Psoas muscle (tissue), 7 donors: ENCODE measurements at regions not wholly inside any gene's neighbourhood (a gene's known extent, or its start where the extent isn't known, plus 50 kb on each side); places are given as distances from the start of the nearest gene placed in this dataset.

Experiments
- ATAC-seq, 4 donors: fragments of 200-7000 bp; cut with Tn5 transposase; one replicate each; pipeline ENCODE4 v1.9.1; 2020; ENCODE audit warnings: moderate library complexity in 3 of 4, mild to moderate bottlenecking in 2 of 4
- DNase-seq, 2 donors: peaks; one replicate each; pipeline ENCODE4 v3.0.0-alpha.2; 2020
- H3K27ac ChIP-seq: fragments of 200-600 bp; one replicate; pipeline ENCODE4 v1.8.0; 2022
- H3K27me3 ChIP-seq, 3 donors: fragments of 200-600 bp in 1 of 3; one replicate each; pipeline versions ENCODE4 v1.6.1 to v1.8.0; 2013 to 2022; ENCODE audit warnings: low read length in 2 of 3, mild to moderate bottlenecking in 2 of 3, moderate library complexity in 1 of 3; ENCODE audit not compliant: insufficient read depth in 3 of 3
- H3K36me3 ChIP-seq, 2 donors: fragments of 200-600 bp in 1 of 2; one replicate each; pipeline versions ENCODE4 v1.6.1 to v1.8.0; 2013 to 2022; ENCODE audit warnings: low read depth in 1 of 2, mild to moderate bottlenecking in 1 of 2, moderate library complexity in 1 of 2; ENCODE audit not compliant: insufficient read depth in 1 of 2
- H3K4me1 ChIP-seq: fragments of 200-600 bp; one replicate; pipeline ENCODE4 v1.8.0; 2022
- H3K4me3 ChIP-seq: fragments of 200-600 bp; one replicate; pipeline ENCODE4 v1.8.0; 2022; ENCODE audit warnings: mild to moderate bottlenecking
- H3K9me3 ChIP-seq: fragments of 200-600 bp; one replicate; pipeline ENCODE4 v1.8.0; 2022
- WGBS, 3 donors: extraction: QIAGEN DNeasy Blood & Tissue Kit; methylation state at CpG; one replicate each; pipeline versions ENCODE4 v1.1.6 to v1.1.7; 2013; 5-methylcytosine and 5-hydroxymethylcytosine counted together
- intact Hi-C, 2 donors: fragments of 100-400 bp; cut with DNase I; formaldehyde crosslinking; loops; one replicate each; pipeline versions ENCODE4 v1.11.0 to v1.14.2; 2022
- TF ChIP-seq, protein P1 (sequence below): fragments of 200-600 bp; IDR thresholded peaks from one replicate; pipeline ENCODE4 v1.8.0; 2022; ENCODE audit warnings: antibody characterized with exemption
- donor health status: healthy with polysubstance abuse.
- donor health status: DM: no; HTN: no; CAD: no; lungs with moderate emphysema.
- donor health status: Bipolar disorder and iron deficiency.
- donor health status: healthy.
- donor health status: DM: yes; HTN: yes; CAD: no.
- donor health status: DM: no; HTN: no; CAD: no.
- donor health status: DM: yes; HTN: yes; CAD: no.

DNA sequence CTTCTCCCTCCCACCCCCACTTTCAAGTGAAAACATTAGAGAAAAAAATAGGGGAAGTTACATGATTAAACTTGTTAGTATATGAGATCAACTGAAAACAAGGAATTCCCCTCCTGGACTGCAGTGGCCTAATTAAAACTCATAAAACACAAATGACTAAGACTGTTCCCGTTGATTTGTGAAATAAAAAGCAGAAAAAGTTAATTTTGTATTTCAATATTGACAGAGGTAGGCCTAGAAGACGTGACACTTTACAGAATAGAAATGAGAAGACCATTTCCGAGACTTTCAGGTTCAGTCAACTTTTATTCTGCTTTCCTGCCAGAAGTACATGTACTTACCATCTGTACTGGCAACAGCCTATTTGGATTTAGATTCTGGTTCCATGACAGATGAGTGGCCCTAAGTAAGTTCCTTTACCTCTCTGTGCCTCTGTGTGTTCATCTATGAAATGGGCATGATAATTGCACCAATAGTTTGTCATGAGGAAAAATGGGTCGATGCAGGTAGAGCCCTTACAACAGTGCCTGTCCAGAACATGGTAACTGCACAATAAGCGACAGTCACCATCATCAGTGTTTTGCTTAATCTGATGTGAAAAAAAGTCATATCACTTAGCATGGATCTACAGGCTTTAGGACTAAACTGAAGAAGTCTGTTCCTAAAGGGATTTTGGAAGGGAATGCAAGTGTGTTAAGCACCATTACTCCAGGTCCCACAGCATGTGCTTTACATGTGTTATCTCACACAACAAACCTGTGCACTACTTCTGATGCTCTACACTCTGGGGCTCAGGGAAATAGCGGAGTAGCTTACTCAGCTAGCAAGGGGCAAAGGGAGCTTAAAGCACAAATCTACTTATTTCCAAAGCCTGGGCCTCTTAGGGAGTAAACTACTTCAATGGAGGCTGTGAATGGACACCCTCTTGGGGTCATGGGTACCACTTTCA, 562.3 kb upstream of the DIPK2B start:
- TF ChIP-seq, protein P1, sequence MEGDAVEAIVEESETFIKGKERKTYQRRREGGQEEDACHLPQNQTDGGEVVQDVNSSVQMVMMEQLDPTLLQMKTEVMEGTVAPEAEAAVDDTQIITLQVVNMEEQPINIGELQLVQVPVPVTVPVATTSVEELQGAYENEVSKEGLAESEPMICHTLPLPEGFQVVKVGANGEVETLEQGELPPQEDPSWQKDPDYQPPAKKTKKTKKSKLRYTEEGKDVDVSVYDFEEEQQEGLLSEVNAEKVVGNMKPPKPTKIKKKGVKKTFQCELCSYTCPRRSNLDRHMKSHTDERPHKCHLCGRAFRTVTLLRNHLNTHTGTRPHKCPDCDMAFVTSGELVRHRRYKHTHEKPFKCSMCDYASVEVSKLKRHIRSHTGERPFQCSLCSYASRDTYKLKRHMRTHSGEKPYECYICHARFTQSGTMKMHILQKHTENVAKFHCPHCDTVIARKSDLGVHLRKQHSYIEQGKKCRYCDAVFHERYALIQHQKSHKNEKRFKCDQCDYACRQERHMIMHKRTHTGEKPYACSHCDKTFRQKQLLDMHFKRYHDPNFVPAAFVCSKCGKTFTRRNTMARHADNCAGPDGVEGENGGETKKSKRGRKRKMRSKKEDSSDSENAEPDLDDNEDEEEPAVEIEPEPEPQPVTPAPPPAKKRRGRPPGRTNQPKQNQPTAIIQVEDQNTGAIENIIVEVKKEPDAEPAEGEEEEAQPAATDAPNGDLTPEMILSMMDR, result no peak
- H3K27ac ChIP-seq, result no peak overlapping the region
- no peak for ATAC-seq
- H3K4me3 ChIP-seq, result no peak overlapping the region
- no peaks in the 10 kb centered on the region for H3K36me3 ChIP-seq
- no peaks in the 10 kb centered on the region for H3K4me1 ChIP-seq
- no peaks in the 10 kb centered on the region for H3K9me3 ChIP-seq
- DNase-seq, result no peak
- intact Hi-C loops, result no loop called here
- H3K27me3 ChIP-seq, result peaks cover 0 to 23% (median 0%) of the 10 kb centered on the region in 3 donors
- 64 to 83% (median 78%) methylated on average over 6 of the region's 6 CpGs for WGBS, 3 donors

DNA sequence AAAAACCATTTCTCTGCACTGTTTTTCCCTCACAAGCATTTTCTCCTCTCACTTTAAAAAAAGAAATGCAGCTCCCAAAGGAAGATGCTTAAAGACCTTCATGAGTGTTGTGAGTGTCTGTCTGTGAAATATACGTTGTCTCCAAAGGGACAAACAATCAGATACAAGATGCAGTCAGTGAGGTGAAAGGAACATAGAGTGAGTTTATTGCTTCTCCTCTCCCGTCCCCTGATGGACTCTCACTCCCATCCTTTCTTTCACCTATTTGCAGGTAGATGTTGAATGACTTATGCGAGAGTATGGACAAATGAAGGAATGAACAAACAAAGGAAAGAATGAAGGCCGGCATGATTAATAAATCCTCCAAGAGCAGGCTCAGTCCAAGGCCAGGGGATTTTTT, 561.2 kb upstream of the DIPK2B start:
- TF ChIP-seq, protein P1, result no peak
- no peaks in the 10 kb centered on the region for H3K9me3 ChIP-seq
- H3K4me1 ChIP-seq, result no peaks in the 10 kb centered on the region
- H3K36me3 ChIP-seq, result no peaks in the 10 kb centered on the region
- no peak overlapping the region for H3K4me3 ChIP-seq
- H3K27me3 ChIP-seq, result peaks cover 0 to 13% (median 0%) of the 10 kb centered on the region in 3 donors
- no peak overlapping the region for H3K27ac ChIP-seq
- DNase-seq, result no peak
- ATAC-seq, result no peak
- intact Hi-C loops, result no loop called here
- 67 to 83% (median 74%) methylated on average over 4 of the region's 4 CpGs for WGBS, 3 donors

DNA sequence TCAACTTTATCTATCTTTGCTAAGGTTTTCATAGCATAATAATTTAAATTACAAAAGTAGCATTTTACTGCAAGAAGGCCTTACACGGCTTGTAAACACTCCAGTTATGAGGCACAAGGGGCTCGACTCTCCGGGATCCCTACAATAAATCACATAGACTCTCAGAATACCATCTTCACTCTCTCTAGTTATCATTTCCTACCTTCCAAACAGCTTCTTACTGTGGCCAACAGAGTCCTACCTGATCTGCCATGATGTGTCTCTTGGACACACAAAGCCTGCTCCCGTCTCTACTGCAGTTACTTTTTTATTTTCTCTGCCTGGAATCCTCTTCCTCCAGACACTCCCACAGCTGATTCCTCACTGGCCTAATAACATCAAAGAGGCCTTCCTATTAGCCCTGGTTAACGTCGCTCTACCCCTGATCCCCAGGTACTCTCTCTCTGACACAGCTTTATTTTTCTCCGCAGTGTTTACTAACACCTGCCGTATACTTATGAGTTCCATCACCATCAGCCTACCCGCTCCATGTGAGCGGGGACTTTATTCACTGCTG, 559.6 kb upstream of the DIPK2B start:
- intact Hi-C loops, result no loop called here
- WGBS, 3 donors, result 76 to 87% (median 84%) methylated on average over 10 of the region's 10 CpGs

DNA sequence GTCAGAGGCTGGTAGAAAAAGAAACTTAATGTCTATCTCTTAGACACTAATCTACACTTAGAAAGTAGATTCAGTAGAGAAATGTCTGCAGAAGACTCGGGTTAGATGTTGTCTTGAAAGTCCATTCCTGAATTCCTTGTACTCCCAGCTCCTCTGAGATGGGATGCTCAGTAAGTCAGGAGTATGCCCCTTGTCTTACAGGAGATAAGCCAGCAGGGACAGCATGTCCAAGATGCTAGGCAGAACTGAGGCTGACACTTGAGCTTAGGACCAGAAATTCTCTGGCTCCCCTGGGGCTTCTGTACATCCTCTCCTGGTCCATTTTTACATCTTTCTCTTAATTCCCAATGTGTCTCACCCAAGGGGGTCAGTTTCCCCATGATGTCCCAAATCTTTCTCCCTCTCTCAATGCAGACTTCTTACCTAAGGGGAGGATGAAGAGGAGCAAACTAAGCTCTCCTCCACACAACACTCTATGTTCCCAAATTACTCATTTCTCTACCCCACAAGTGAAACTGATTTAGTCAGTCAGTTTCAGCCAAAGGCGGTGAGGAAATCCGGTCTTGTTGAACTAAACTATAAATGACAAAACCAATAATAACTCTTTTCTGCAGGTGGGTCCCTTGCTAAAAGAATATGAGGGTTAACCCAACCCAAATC, 558.2 kb upstream of the DIPK2B start:
- H3K9me3 ChIP-seq, result no peaks in the 10 kb centered on the region
- DNase-seq (no peak), ATAC-seq (no peak)
- H3K36me3 ChIP-seq, result no peaks in the 10 kb centered on the region
- TF ChIP-seq, protein P1, result no peak
- no peak overlapping the region for H3K4me3 ChIP-seq
- intact Hi-C loops, result loop anchor here in 1 of 2 donors (10.0 kb wide), 1 partner anchor 574 kb away; no protein-coding TSS in a partner anchor
- peaks cover 0 to under 1% (median 0%) of the 10 kb centered on the region in 3 donors for H3K27me3 ChIP-seq
- no peaks in the 10 kb centered on the region for H3K4me1 ChIP-seq
- 73 to 84% (median 77%) methylated on average over 3 of the region's 3 CpGs for WGBS, 3 donors
- H3K27ac ChIP-seq, result no peak overlapping the region

More for the DNA sequence above, 559.6 kb upstream of the DIPK2B start:
- H3K27me3 ChIP-seq, result peaks cover 0 to 3% (median 0%) of the 10 kb centered on the region in 3 donors
- TF ChIP-seq, protein P1, result no peak
- H3K27ac ChIP-seq, result no peak overlapping the region
- no peaks in the 10 kb centered on the region for H3K9me3 ChIP-seq
- no peaks in the 10 kb centered on the region for H3K36me3 ChIP-seq
- DNase-seq (no peak), ATAC-seq (no peak)
- H3K4me1 ChIP-seq, result no peaks in the 10 kb centered on the region
- no peak overlapping the region for H3K4me3 ChIP-seq
